IMR-90 (cell line): ENCODE measurements at regions not wholly inside any gene's neighbourhood (a gene's known extent, or its start where the extent isn't known, plus 50 kb on each side); places are given as distances from the start of the nearest gene placed in this dataset.

Experiments used
- ATAC-seq: fragments of 200-7000 bp; cut with Tn5 transposase; 2 replicates; pipeline ENCODE4 v1.9.1; 2020; ENCODE audit warnings: low read depth, mild to moderate bottlenecking, moderate library complexity
- BruUV-seq: library from RNA; stranded (reverse); fragments of 400-500 nt; replicated peaks from 2 replicates; lab custom pipeline; 2021; lab: Mats Ljungman, UMichigan
- CTCF ChIA-PET: fragments of 300-600 bp; formaldehyde crosslinking; extraction: SDS; loops from one replicate; lab custom pipeline; 2021; ENCODE audit warnings: antibody characterized with exemption; lab: Yijun Ruan, JAX
- POLR2A ChIA-PET: fragments of 300-600 bp; sonication (Branson Sonifier 250); formaldehyde crosslinking; loops from one replicate; lab custom pipeline; 2022; ENCODE audit warnings: antibody characterized with exemption; ENCODE audit not compliant: unreplicated experiment; lab: Charles Lee
- DNase-seq: peaks from one replicate; pipeline ENCODE4 v3.0.0; 2013
- H2AFZ ChIP-seq: replicated peaks from 2 replicates; pipeline ENCODE3; 2013; ENCODE audit warnings: low read length, mild to moderate bottlenecking; ENCODE audit not compliant: poor library complexity
- H2AK5ac ChIP-seq: 2 replicates; pipeline ENCODE4 v1.6.1; 2013; ENCODE audit warnings: low read depth, low read length, inconsistent platforms
- H2AK9ac ChIP-seq: replicated peaks from 2 replicates; pipeline ENCODE3; 2013; ENCODE audit warnings: mild to moderate bottlenecking, low read depth, low read length, moderate library complexity; ENCODE audit not compliant: poor library complexity
- H2BK120ac ChIP-seq: 2 replicates; pipeline ENCODE4 v1.6.1; 2013; ENCODE audit warnings: low read depth, low read length, inconsistent platforms
- H2BK15ac ChIP-seq: 3 replicates; pipeline ENCODE4 v1.6.1; 2013; ENCODE audit warnings: low read depth, low read length, inconsistent platforms
- H2BK20ac ChIP-seq: 2 replicates; pipeline ENCODE4 v1.6.1; 2013; ENCODE audit warnings: low read depth, mild to moderate bottlenecking, inconsistent platforms, low read length, moderate library complexity
- H2BK5ac ChIP-seq: 2 replicates; pipeline ENCODE4 v1.6.1; 2013; ENCODE audit warnings: mild to moderate bottlenecking, low read depth, low read length, inconsistent platforms; ENCODE audit not compliant: poor library complexity, severe bottlenecking
- H3K14ac ChIP-seq: replicated peaks from 2 replicates; pipeline ENCODE4 v1.6.1; 2013; ENCODE audit warnings: low read depth, low read length, inconsistent platforms
- H3K18ac ChIP-seq: 2 replicates; pipeline ENCODE4 v1.6.1; 2013; ENCODE audit warnings: low read depth, low read length, control low read depth
- H3K23ac ChIP-seq: 2 replicates; pipeline ENCODE4 v1.6.1; 2013; ENCODE audit warnings: low read depth, low read length, inconsistent platforms
- H3K27ac ChIP-seq: 2 replicates; pipeline ENCODE4 v1.5.1; 2013; ENCODE audit warnings: mild to moderate bottlenecking, control low read depth, low read length; ENCODE audit not compliant: insufficient read depth
- H3K27me3 ChIP-seq: 2 replicates; pipeline ENCODE4 v1.6.1; 2013; ENCODE audit warnings: low read length; ENCODE audit not compliant: control insufficient read depth, insufficient read depth
- H3K36me3 ChIP-seq: 2 replicates; pipeline ENCODE4 v1.6.1; 2013; ENCODE audit warnings: low read length, mixed read lengths; ENCODE audit not compliant: control insufficient read depth, insufficient read depth
- H3K4ac ChIP-seq: 2 replicates; pipeline ENCODE4 v1.6.1; 2013; ENCODE audit warnings: low read depth, low read length, inconsistent platforms
- H3K4me1 ChIP-seq: 2 replicates; pipeline ENCODE4 v1.6.1; 2013; ENCODE audit warnings: low read length, mixed read lengths; ENCODE audit not compliant: control insufficient read depth, insufficient read depth
- H3K4me2 ChIP-seq: 2 replicates; pipeline ENCODE4 v1.6.1; 2013; ENCODE audit warnings: low read depth, mild to moderate bottlenecking, control low read depth, low read length, moderate library complexity
- H3K4me3 ChIP-seq: 2 replicates; pipeline ENCODE4 v1.5.1; 2013; ENCODE audit warnings: low read depth, mild to moderate bottlenecking, control low read depth, low read length, moderate library complexity; ENCODE audit not compliant: insufficient read depth
- H3K56ac ChIP-seq: 2 replicates; pipeline ENCODE4 v1.6.1; 2013; ENCODE audit warnings: low read length, inconsistent platforms; ENCODE audit not compliant: insufficient read depth; ENCODE audit errors: extremely low read depth
- H3K79me1 ChIP-seq, 2 experiments: 2 replicates each; pipeline ENCODE4 v1.6.1; 2013; ENCODE audit warnings: low read length in 2 of 2, inconsistent platforms in 1 of 2, low read depth in 1 of 2
- H3K9ac ChIP-seq: 2 replicates; pipeline ENCODE4 v1.6.1; 2013; ENCODE audit warnings: low read depth, low read length, control low read depth
- H3K9me1 ChIP-seq: 2 replicates; pipeline ENCODE4 v1.6.1; 2013; ENCODE audit warnings: low read length, inconsistent platforms; ENCODE audit not compliant: insufficient read depth
- H3K9me3 ChIP-seq: 2 replicates; pipeline ENCODE4 v1.6.1; 2013; ENCODE audit warnings: low read length; ENCODE audit not compliant: control insufficient read depth, insufficient read depth
- H4K20me1 ChIP-seq: 2 replicates; pipeline ENCODE4 v1.6.1; 2013; ENCODE audit warnings: low read length, inconsistent platforms; ENCODE audit not compliant: insufficient read depth
- H4K5ac ChIP-seq: 2 replicates; pipeline ENCODE4 v1.6.1; 2013; ENCODE audit warnings: mild to moderate bottlenecking, low read depth, low read length, control low read depth
- H4K8ac ChIP-seq, 2 experiments: 2 replicates each; pipeline ENCODE4 v1.6.1; 2013; ENCODE audit warnings: low read depth in 2 of 2, low read length in 2 of 2, control low read depth in 1 of 2, inconsistent platforms in 1 of 2
- H4K91ac ChIP-seq: 2 replicates; pipeline ENCODE4 v1.6.1; 2013; ENCODE audit warnings: low read depth, low read length, inconsistent platforms; ENCODE audit not compliant: insufficient read depth
- BHLHE40 ChIP-seq: fragments of 150-350 bp; IDR thresholded peaks from 2 replicates; pipeline ENCODE4 v1.6.1; 2016; ENCODE audit warnings: mild to moderate bottlenecking, low read depth, low read length
- CEBPB ChIP-seq: IDR thresholded peaks from 2 replicates; pipeline ENCODE4 v1.6.1; 2012; ENCODE audit warnings: low read depth, low read length, improper control_type of control experiment
- CHD1 ChIP-seq: IDR thresholded peaks from 2 replicates; pipeline ENCODE4 v1.6.1; 2012; ENCODE audit warnings: low read depth, low read length, improper control_type of control experiment
- CTCF ChIP-seq: conservative IDR thresholded peaks from 2 replicates; pipeline ENCODE4 v1.5.1; 2012; ENCODE audit warnings: mild to moderate bottlenecking, low read depth, low read length, improper control_type of control experiment
- FOS ChIP-seq: fragments of 150-350 bp; IDR thresholded peaks from 2 replicates; pipeline ENCODE4 v1.6.1; 2016; ENCODE audit warnings: low read depth, low read length
- MAFK ChIP-seq: IDR thresholded peaks from 2 replicates; pipeline ENCODE4 v1.6.1; 2012; ENCODE audit warnings: low read depth, low read length, improper control_type of control experiment
- MAZ ChIP-seq: IDR thresholded peaks from 2 replicates; pipeline ENCODE4 v1.6.1; 2012; ENCODE audit warnings: low read depth, mild to moderate bottlenecking, low read length, improper control_type of control experiment, moderate library complexity, borderline replicate concordance
- MXI1 ChIP-seq: IDR thresholded peaks from 2 replicates; pipeline ENCODE4 v1.6.1; 2012; ENCODE audit warnings: low read depth, mild to moderate bottlenecking, low read length, moderate library complexity, borderline replicate concordance
- NFE2L2 ChIP-seq: fragments of 150-350 bp; IDR thresholded peaks from 2 replicates; pipeline ENCODE4 v1.6.1; 2016; ENCODE audit warnings: low read depth, mild to moderate bottlenecking, low read length
- POLR2A ChIP-seq: IDR thresholded peaks from 2 replicates; pipeline ENCODE4 v1.6.1; 2012; ENCODE audit warnings: mild to moderate bottlenecking, low read depth, low read length
- RAD21 ChIP-seq: IDR thresholded peaks from 2 replicates; pipeline ENCODE4 v1.6.1; 2012; ENCODE audit warnings: low read length, improper control_type of control experiment
- RCOR1 ChIP-seq: IDR thresholded peaks from 2 replicates; pipeline ENCODE4 v1.6.1; 2012; ENCODE audit warnings: mild to moderate bottlenecking, low read length, improper control_type of control experiment; ENCODE audit not compliant: insufficient replicate concordance
- RFX5 ChIP-seq: IDR thresholded peaks from 2 replicates; pipeline ENCODE4 v1.8.0; 2012; ENCODE audit warnings: low read depth, mild to moderate bottlenecking, low read length, moderate library complexity
- SMC3 ChIP-seq: fragments of 150-350 bp; IDR thresholded peaks from 2 replicates; pipeline ENCODE4 v1.6.1; 2016; ENCODE audit warnings: low read depth, mild to moderate bottlenecking, antibody characterized with exemption, low read length, moderate library complexity
- dilution Hi-C: fragments of 300-500 bp; cut with HindIII; formaldehyde crosslinking; loops from one replicate; pipeline ENCODE4 v1.14.3; 2018; ENCODE audit warnings: low sequenced_read_pairs; ENCODE audit not compliant: unreplicated experiment
- in situ Hi-C: fragments of 300-500 bp; cut with MboI; formaldehyde crosslinking; loops from 3 replicates; pipeline ENCODE4 v1.14.3; 2019; ENCODE audit warnings: low sequenced_read_pairs, inconsistent platforms, mixed read lengths
- intact Hi-C: fragments of 100-400 bp; cut with micrococcal nuclease; formaldehyde crosslinking; loops from 2 replicates; pipeline ENCODE4 v1.10.0; 2022
- TF ChIP-seq, protein P1 (sequence below): fragments of 150-350 bp; IDR thresholded peaks from 2 replicates; pipeline ENCODE4 v1.6.1; 2016; ENCODE audit warnings: low read depth, mild to moderate bottlenecking, low read length, moderate library complexity, borderline replicate concordance
- TF ChIP-seq, protein P2 (sequence below): fragments of 150-350 bp; IDR thresholded peaks from 2 replicates; pipeline ENCODE4 v1.6.1; 2017; ENCODE audit warnings: mild to moderate bottlenecking, antibody characterized with exemption, low read length, low read depth

GRCh38 chr1:81330111-81330510, 470.6 kb upstream of the ADGRL2 start:
- Histone ChIP-seq H2BK120ac (no peak overlapping the region), H2BK5ac (no peak overlapping the region), H3K9ac (no peak overlapping the region), H3K27ac (no peak overlapping the region), H3K36me3 (no peaks in the 10 kb centered on the region), H4K8ac (no peak overlapping the region), H3K9me1 (no peaks in the 10 kb centered on the region), H2AK9ac (no peak overlapping the region), H2AK5ac (no peak overlapping the region), H3K27me3 (no peaks in the 10 kb centered on the region), H2AFZ (no peak overlapping the region), H2BK20ac (no peak overlapping the region), H3K14ac (no peak overlapping the region), H4K20me1 (no peaks in the 10 kb centered on the region), H3K18ac (no peak overlapping the region), H3K4me2 (no peak overlapping the region), H3K23ac (no peak overlapping the region), H3K79me1 (no peaks in the 10 kb centered on the region), H4K5ac (no peak overlapping the region), H4K91ac (no peak overlapping the region), H3K9me3 (no peaks in the 10 kb centered on the region), H3K4me1 (no peaks in the 10 kb centered on the region), H3K4ac (no peak overlapping the region), H3K4me3 (no peak overlapping the region), H2BK15ac (no peak overlapping the region), H3K56ac (no peak overlapping the region)
- DNase-seq (no peak), ATAC-seq (no peak)
- dilution Hi-C loops = no loop called here
- POLR2A ChIA-PET = no interaction called here
- CTCF ChIA-PET = no interaction called here
- in situ Hi-C loops = no loop called here
- no TSS peak for BruUV-seq
- intact Hi-C loops = loop anchor here (10.0 kb wide), 1 partner anchor 55 kb away; no protein-coding TSS in a partner anchor
- TF ChIP-seq FOS = no peak
- TF ChIP-seq, protein P1, sequence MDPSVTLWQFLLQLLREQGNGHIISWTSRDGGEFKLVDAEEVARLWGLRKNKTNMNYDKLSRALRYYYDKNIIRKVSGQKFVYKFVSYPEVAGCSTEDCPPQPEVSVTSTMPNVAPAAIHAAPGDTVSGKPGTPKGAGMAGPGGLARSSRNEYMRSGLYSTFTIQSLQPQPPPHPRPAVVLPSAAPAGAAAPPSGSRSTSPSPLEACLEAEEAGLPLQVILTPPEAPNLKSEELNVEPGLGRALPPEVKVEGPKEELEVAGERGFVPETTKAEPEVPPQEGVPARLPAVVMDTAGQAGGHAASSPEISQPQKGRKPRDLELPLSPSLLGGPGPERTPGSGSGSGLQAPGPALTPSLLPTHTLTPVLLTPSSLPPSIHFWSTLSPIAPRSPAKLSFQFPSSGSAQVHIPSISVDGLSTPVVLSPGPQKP = no peak
- no peak for TF ChIP-seq POLR2A
- TF ChIP-seq CHD1 = no peak
- no peak for TF ChIP-seq MXI1
- no peak for TF ChIP-seq CTCF
- no peak for TF ChIP-seq MAZ
- TF ChIP-seq RAD21 = no peak
- no peak for TF ChIP-seq MAFK
- TF ChIP-seq BHLHE40 = no peak
- no peak for TF ChIP-seq NFE2L2
- no peak for TF ChIP-seq SMC3
- TF ChIP-seq, protein P2, sequence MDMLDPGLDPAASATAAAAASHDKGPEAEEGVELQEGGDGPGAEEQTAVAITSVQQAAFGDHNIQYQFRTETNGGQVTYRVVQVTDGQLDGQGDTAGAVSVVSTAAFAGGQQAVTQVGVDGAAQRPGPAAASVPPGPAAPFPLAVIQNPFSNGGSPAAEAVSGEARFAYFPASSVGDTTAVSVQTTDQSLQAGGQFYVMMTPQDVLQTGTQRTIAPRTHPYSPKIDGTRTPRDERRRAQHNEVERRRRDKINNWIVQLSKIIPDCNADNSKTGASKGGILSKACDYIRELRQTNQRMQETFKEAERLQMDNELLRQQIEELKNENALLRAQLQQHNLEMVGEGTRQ = no peak
- no peak for TF ChIP-seq RCOR1
- no peak for TF ChIP-seq CEBPB
- TF ChIP-seq RFX5 = no peak
